HepG2 (cell line): ENCODE measurements at regions not wholly inside any gene's neighbourhood (a gene's known extent, or its start where the extent isn't known, plus 50 kb on each side); places are given as distances from the start of the nearest gene placed in this dataset.

Experiments used
- CBX5 ChIP-seq: sonication (generic); formaldehyde crosslinking; IDR thresholded peaks from 2 replicates; pipeline ENCODE4 v1.4.0; 2020; ENCODE audit warnings: missing genetic modification reagents, borderline replicate concordance
- CTCF ChIP-seq: sonication (generic); formaldehyde crosslinking; IDR thresholded peaks from 2 replicates; pipeline ENCODE4 v1.5.0; 2020; ENCODE audit warnings: mild to moderate bottlenecking, missing genetic modification reagents, moderate library complexity
- DPF2 ChIP-seq: sonication (generic); formaldehyde crosslinking; IDR thresholded peaks from 2 replicates; pipeline ENCODE4 v1.4.0; 2020; ENCODE audit warnings: mild to moderate bottlenecking, low read depth, missing genetic modification reagents, borderline replicate concordance
- EP300 ChIP-seq, 3 experiments: sonication (generic) in 1 of 3; formaldehyde crosslinking in 1 of 3; IDR thresholded peaks; 2 replicates each; pipeline versions ENCODE4 v1.5.1 to v1.6.1; 2011 to 2020; ENCODE audit warnings: low read depth in 2 of 3, low read length in 2 of 3, borderline replicate concordance in 1 of 3, improper control_type of control experiment in 1 of 3, mild to moderate bottlenecking in 1 of 3, missing genetic modification reagents in 1 of 3, moderate library complexity in 1 of 3
- JUND ChIP-seq: sonication (generic); formaldehyde crosslinking; IDR thresholded peaks from 2 replicates; pipeline ENCODE4 v1.8.0; 2022; ENCODE audit warnings: mild to moderate bottlenecking, missing genetic modification reagents
- RAD51 ChIP-seq: fragments of 450-650 bp; IDR thresholded peaks from 2 replicates; pipeline ENCODE4 v1.6.1; 2016; ENCODE audit warnings: borderline replicate concordance
- REPIN1 ChIP-seq: sonication (generic); formaldehyde crosslinking; IDR thresholded peaks from 2 replicates; pipeline ENCODE4 v1.8.0; 2022; ENCODE audit warnings: missing genetic modification reagents, low read depth, mild to moderate bottlenecking, borderline replicate concordance
- SMC3 ChIP-seq: IDR thresholded peaks from 2 replicates; pipeline ENCODE4 v1.6.1; 2011; ENCODE audit warnings: low read length, improper control_type of control experiment

GRCh38 chr2:231869704-231870103, 56.5 kb downstream of the NPPC start:
- TF ChIP-seq DPF2 (CRISPR knock-in tag) (no peak), JUND (no peak), CTCF (CRISPR knock-in tag) (no peak), RAD51 (no peak), SMC3 (no peak), CBX5 (CRISPR knock-in tag) (no peak), EP300 (IDR thresholded peaks at IDR 0.05; ENCODE audit: low read depth in 2 of 2, low read length in 2 of 2) (no peak), EP300 (CRISPR knock-in tag; IDR thresholded peaks at IDR 0.05; ENCODE audit: borderline replicate concordance) (no peak), REPIN1 (CRISPR knock-in tag) (no peak)
